SW 1271 (cell line): ENCODE measurements at regions not wholly inside any gene's neighbourhood (a gene's known extent, or its start where the extent isn't known, plus 50 kb on each side); places are given as distances from the start of the nearest gene placed in this dataset.

Source experiments
- DNase-seq, 2 experiments: peaks; one replicate each; lab custom pipeline; 2025; lab: John Stamatoyannopoulos, UW

DNA sequence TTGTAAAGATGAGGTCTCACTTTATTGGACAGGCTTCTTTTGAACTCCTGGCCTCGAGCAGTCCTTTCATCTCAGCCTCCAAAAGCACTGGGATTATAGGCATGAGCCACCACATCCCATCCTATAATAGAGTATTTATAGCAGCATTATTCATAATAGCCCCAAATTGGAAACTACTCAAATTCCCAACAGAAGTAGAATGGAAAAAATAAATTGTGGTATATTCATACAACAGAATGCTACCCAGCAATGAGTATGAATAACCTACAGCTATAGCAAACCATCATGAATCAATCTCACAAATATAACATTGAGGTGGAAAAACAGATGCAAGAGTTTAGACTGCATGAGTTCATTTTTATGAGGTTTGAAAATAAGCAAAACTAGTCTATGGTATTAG is 84.8 kb upstream of the BTBD3 start:
- DNase-seq, result no peak

DNA sequence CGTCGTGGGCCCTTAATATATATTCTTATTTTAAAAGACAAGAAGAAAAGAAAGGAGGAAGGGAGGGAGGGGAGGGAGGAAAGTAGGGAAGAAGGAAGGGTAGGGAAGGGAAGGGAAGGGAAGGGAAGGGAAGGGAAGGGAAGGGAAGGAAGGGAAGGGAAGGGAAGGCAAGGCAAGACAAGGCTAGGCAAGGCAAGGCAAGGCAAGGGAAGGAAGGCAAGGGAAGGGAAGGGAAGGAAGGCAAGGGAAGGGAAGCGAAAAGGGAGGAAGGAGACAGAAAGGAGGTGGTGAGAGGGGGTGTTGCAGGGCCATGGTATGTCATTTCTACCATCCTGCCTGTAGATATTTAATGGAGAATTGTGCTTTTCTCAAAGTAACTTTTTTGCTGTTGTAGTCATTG is 83.9 kb upstream of the BTBD3 start:
- no peak for DNase-seq

DNA sequence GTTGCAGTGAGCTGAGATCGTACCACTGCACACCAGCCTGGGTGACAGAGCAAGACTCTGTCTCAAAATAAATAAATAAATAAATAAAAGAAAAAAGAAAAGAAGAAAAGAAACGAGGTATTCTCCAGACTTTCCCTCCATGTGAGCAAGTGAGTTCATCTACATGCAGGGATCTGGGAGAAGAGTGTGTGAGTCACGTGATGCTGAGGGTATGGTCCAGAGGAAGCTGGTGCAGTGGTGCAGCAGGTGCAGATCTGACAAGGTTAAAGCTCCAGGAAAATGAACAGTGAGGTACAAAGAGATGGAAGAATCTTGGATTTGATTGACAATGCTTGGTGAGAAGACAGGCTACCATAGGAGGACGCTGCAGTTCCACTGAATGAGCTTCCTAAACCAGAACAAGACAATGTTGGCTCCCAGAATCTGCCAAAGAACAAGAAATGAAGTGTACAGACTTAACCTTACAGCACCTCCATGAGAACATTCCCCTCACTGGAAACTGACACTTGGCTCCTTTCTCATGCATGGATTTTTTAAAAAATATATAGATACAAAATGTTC is 79.5 kb upstream of the BTBD3 start:
- no peak for DNase-seq

DNA sequence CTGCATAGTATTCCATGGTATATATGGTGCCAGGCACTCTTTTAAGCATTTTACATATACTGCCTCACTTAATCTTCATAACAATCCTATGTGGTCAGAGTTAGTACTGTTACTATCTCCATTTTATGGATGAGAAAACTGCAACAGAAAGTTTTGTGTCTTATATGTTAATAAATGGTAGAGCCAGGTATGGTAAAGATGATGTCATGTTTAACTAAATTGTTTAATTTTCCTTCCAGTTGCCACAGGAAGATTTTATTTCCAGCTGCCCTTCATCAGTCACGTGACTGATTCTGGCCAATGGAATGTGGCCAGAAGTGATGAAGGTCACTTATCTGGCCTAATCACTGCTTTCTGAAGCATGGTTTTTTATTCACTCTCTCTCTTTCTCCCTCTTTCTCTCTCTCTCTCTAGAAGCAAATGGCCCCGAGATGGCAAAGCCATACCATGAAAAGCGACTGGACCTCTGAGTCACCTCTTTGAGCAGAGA is 75.7 kb upstream of the BTBD3 start:
- DNase-seq, result no peak

DNA sequence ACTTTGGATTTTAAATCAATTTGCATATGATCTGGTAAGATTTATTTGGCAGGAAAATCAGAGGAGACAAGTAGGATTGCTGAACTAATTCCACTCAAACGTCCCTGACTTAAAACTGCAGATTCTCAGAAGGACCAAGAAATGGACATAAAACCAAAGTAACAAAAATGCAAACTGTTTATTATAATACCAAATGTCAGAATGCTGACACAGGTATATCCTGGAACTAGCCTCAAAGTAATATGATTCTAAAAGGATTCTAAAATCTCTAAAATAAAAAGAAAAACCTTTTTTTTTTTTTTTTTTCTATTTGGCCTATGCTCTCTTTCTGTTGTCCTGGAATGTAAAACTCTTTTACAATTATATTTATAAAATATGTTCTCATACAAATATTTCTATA is 74.4 kb upstream of the BTBD3 start:
- DNase-seq, result no peak

DNA sequence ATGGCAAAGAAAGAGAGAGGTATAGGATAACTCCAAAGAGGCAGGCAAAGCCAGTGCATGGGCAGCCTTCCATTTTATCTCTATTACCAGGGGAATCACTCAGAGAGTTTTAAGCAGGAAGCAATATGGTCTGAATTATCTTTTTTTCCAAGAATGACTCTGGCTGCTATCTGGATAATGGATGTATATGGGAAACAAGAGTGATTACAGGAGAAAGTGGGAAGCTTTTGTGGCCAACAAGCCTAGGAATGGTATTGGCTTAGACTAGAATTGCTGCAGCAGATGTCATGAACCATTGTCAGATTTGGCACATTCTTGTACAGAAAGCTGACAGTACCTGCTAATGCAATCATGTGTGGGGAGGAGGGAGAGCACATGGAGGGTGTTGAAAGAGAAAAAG is 73.0 kb upstream of the BTBD3 start:
- DNase-seq, result no peak

DNA sequence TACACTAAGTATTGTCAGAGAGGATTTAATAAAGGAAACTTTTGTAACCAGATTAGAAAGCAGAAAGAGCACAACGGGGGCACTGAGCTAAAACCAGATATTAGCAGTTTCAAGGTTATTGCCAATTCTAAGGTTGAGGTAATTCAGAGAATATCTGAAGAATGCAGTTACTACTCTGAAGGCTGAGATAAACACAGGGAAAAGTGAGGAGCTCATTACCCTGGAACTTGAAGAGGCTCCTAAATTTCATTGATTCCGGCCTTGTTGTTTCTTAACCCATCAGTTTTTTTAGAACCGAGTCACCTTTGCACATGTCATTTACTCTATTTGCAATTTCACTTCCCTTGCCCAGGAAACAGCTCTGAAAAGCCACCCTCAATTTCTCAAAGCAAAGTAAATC is 72.4 kb upstream of the BTBD3 start:
- DNase-seq, result no peak

DNA sequence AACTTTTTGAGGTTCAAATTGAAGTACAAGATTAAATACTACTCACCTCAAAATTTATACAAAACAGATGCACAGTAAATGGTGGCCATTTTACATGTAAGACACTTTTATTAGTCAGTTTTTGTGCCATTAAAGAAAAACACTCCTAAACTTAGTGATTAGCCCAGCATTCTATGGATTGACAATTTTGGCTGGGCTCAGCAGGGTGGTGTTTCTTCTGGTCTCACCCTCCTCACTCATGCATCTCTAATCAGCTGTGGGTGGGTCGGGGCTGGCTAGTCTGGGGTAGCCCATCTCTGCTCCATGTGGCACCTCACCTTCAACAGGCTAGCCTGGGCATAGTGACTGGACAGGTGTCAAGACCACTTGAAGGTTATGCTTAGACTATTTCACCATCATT is 71.6 kb upstream of the BTBD3 start:
- no peak for DNase-seq

DNA sequence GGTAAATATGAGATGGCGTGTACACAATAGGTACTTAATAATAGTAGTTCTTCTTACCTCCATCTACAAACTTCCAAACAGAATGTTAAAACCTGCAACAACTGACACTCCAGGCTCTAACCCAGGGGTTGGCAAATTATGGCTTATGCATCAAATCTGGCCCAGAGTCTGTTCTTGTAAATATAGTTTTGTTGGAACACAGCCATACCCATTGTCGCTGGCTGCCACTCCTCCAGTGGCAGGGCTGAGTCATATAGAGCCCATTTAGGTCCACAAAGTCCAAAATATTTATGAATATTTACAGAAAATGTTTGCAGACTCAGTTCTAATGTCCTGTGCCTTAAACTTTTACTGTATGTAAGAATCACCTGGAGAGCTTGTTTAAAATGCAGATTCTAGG is 69.9 kb upstream of the BTBD3 start:
- DNase-seq, result no peak

DNA sequence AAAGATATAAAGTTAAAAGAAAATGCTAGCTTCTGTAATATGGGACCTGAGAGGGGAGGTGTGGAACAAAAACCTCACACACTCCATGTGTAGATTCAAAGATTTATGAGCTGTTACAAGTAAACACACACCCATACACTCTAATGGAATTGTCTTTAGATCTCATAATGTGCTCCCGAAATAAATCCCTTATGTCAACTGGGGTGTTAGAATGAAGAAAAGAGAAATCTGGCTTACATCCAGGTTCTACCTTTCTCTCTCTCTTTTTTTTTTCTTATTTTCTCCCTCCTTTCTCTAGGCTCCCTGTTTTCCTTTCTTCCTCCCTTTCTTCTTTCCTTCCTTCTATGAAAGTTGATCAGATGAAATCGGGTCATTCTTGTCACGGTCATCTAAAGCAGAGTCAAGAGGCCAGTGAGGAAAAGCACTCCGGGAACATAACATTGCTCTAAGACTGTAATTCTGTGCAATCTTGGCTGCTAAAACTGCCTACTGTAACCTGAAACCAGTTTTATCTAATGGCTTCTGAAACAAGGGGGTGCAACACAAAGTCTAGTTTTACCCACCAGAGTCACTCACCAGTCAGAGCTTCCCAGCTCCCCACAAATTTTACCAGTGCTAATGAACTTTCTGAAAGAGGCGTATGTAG is 68.3 kb upstream of the BTBD3 start:
- no peak for DNase-seq

DNA sequence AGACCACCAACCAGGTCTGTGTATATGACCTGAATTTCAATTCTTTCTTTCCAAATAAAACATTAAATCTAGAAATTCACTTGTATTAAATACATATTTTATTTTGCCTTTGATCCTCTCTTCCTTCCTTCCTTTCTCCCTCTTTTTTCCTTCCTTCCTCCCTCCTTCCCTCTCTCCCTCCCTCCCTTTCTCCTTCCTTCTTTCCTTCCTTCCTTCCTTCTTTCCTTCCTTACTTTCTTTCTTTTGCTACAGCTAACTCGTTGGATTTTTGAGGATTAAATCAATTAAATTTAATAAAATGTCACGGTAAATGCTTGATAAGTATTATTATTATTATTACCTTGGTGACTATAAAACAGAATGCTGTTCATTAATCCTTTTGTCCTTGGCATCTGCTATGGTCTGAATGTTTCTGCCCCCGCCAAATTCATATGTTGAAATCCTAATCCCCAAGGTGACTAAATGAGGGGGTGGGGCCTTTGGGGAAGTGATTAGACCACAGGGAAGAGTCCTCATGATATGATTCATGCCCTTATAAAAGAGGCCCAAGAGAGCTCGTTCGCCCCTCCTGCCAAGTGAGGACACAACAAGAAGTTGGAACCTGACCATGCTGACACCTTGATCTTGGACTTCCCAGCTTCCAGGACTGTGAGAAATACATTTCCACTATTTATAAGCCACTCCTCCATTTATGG is 67.6 kb upstream of the BTBD3 start:
- DNase-seq, result no peak

DNA sequence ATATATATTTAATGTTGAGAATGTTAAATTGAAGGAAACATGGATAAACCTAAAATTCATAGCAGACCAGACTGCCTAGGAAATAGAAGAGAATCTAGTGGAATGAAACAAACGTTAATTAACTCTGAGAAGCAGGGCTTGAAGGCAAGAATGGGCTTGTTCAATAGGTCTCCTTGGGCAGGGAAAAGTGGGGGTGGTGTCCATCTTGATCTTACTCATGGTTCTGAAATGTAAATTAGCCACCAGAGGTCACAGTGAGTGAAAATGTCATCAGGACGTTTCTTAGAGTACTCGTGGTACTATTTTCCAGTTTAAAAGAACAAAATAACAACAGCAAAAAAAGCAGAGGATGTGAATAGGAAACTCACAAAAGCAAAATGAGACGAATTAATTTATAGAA is 66.8 kb upstream of the BTBD3 start:
- peak in 1 of 2 experiments; percentile 9 for DNase-seq

DNA sequence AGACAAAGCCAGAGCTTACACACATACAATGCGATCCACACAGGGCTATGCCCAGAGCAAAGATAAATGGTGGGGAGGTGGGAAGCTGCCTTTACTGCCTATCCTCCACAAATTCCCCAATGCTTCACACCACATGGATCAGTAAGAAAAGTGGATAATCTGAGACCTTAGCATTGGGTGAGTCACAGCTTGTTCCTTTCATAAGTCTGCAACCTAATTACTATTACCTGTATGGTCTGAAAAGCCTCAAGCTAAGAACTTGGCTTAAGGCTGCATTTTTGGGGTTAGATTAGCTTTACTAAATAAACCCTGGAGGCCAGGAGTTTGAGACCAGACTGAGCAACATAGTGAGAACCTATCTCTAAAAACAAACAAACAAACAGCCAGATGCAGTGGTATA is 66.0 kb upstream of the BTBD3 start:
- DNase-seq, result no peak

DNA sequence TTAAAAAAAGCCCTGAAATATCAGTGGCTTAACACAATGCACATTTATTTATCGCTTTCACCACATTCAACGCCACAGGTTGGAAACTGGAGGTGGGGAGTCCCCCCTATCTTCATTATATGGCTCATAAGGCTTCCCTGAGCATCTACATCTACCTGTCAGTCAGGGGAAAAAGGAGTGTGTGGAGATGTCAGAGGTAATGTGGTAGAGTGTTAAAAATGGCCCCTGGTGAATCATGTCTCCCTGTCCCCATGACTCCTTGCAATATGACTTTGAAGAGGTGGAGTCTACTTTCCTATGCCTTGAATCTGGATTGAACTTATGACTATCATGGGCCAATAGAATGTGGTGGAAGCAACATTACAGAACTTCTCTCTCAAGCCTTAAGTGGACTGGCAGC is 65.5 kb upstream of the BTBD3 start:
- DNase-seq, result no peak

DNA sequence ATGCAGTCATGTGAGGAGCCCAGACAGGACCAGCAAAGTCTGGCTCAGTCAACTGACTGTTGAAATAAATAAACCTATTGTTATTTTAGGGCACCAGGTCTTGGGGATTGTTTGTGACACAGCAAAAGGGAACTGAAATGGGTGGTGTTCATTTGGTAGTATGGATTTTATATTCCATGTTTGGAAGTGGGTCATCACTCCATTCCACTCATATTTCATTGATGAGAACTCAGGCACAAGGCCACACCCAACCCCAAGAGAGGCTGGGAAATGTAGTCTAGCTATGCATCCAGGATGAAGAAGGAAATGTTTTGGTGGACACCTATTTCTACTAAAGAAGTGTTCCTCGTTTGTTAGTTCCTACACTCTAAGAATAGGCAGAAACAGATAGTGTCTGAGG is 64.9 kb upstream of the BTBD3 start:
- peak in 1 of 2 experiments; percentile 26 for DNase-seq

DNA sequence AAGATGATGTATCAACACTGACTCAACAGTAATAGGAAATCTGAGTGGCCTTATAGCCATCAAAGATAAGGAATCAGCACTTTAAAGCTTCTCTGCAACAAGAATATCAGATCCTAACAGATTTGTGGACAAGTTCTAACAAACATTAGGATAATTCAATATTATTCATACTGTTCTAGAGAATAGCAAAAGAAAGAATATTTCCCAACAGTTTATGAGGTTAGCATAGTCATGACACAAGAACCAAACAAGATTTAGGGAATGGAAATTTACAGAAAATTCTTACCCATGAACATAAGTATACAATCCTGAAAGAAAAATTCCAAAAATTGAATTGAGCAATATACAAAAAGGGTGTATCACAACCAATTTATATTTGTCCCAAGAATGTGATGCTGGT is 64.3 kb upstream of the BTBD3 start:
- DNase-seq, result no peak

DNA sequence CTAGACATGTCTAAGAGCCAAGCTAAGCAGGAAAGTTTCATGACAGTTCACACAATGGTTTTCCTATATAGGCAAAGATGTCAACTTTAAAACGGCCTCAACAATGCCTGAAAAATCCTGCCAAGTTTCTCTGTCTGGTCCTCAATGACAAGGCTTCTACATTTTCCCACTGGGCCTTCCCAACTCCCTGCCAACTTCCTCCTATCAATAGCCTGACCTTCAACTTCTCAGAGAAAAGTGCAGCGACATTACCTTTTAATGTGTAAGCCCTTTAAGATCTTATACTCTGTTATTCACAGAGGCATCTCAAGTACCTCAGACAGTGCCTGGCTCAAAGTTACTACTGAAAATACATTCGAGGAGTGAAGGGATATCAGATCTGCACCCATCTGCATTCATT is 56.2 kb upstream of the BTBD3 start:
- DNase-seq, result no peak

DNA sequence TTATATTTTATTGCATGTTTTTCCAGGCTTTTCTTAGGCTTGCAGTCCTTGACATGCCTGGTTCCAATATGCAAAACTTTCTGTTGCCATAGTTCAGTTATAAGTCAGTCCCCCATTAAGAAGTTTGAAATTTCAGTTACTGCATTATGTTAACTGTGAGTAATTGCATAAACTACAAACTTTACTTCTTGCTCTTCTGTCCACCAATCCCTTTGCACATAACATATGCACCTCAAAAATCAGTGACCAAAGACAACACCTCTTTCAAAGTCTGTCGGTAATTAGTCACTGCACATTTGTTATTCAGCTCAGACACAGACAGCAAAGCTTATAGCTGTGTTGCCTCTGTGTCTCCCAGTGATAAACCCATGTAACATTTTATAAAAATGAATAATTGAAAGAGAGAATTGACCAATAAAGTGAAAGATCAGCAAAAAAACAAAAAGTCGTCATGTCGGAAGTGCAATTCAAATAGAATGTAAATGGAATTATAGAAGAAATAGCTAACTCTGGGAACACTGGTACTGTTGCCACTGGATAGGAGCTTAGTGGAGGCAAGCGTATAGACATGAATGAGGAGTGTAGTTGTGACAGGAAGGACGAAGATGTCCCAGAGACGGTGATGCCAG is 50.3 kb upstream of the BTBD3 start:
- no peak for DNase-seq
